HG02970 (cell line): ENCODE measurements at regions not wholly inside any gene's neighbourhood (a gene's known extent, or its start where the extent isn't known, plus 50 kb on each side); places are given as distances from the start of the nearest gene placed in this dataset.

ENCODE experiments used
- ATAC-seq: cut with Tn5 transposase; IDR thresholded peaks from one replicate; pipeline ENCODE4 v1.9.1; 2021; ENCODE audit warnings: mild to moderate bottlenecking, moderate library complexity, moderate number of reproducible peaks; ENCODE audit not compliant: unreplicated experiment, low FRiP score

DNA sequence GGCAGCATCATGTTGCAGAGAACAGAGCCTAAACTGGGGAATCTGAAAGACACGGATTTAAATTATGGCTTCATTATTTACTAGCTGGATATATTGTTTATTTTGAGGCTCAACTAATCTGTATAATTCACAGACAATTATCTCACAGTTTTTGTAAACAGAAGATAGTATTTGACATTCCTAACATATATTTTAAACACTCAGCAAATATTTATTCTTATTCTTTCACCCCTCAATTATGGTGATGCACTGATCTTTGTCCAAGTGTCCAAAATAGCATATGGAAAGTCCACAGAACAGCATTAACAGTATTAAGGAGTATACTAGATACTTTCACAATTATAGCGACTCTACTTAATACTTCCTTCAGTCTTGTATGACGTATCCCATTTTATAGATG is 257.0 kb downstream of the ADGRG6 start:
- ATAC-seq: no peak

DNA sequence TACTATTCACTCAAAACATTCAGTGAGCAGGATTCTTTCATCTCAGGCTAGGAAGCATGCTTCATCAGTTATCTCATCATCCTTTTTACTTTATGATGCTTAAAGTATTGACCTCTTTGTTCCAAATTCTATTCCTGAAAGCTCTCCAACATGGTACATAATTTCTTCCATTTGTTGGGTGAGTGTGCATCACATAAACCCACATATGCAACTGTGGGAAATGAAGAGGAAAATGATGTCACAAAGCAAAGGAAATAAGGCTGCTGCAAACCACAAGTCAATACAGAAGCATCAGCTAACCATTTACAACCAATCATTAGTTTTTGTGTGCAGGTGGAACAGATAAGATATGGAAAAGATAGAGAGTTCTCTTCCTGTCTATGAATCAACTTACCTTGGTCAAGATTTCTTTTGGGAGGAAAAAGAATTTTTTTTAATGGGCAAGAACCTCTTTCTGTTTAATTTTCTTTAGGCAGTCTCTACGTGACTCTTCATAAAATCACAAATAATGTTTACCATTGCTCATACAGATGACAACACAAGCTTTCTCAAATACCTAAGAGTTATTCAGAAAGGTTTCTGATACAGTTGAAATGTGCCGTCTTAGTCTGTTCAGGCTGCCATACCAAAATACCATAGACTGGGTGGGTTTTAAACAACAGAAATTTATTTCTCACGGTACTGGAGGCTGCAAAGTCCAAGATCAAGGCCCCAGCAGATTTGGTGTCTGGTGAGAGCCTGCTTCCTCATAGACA is 259.9 kb downstream of the ADGRG6 start:
- ATAC-seq: no peak

DNA sequence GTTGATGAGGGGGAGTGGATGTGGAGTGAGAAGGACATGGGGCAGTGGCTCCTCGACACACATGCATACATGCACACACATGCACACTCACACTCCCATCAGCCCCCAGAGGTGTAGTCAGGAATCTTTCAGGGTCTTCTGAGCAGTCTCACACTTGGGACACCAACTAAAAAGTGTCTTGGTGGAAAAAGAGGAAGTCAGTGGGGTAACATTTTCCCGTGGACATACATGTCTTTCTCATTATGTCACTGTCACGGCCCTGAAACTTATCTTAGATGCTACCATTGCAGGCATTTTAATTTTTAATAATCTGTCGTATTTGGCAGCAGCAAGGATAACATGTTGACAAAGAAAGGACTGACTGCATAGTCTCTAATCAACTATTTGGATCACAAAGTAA is 261.1 kb downstream of the ADGRG6 start:
- ATAC-seq: no peak

DNA sequence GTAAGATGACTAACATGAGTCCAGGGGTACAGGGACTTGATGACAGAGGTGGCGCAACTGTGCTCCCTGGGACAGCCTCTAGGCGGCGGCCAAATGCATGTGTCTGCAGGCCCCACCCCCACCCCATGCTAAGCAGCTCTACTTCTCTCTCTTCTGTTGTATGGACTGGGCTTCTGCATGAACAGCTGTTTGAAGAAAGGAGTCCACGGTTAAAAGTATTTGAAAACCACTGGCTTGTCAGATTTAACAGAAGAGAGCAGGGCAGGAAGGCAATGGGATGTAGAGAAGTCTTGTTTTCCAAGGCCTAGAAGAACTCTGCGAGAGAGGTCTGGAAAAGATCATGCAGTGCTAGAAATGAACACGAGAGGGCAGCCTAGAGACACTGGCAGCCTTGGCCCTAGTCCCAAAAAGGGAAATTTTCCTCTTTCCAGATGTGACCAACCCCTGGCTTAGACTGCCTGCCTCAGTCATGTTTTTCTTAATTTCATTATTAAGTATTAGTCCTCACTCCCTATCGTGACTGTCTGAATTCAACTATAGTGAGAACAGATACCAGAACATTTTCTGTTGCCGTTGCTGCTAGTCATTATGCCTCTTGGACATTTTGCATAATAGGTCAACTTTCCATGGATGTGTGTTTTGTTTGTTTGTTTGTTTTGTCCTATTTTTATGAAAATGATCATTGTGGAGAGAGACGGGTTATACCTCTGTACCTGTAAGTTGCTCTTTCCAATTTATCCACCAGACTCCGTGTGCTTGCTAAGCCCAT is 265.0 kb downstream of the ADGRG6 start:
- peak; percentile 63 for ATAC-seq

DNA sequence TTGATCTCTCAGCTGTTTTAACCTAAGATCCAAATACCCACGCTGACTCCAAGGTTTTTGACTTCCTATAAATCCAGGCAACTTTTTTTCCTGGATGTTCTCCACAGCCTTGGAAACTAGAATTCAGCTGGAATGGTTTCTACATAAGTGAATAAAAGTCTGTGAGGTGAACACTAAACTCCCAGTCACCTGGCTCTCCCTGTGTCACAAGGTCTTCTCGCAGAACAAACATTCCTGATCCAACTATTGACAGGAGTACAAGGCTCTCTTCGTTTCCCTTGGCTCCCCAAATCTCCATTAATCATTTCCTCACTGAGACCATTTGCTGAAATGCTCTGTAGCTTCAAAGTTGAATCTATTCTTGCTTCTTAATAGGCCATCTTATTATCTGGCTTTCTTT is 265.7 kb downstream of the ADGRG6 start:
- ATAC-seq: no peak

DNA sequence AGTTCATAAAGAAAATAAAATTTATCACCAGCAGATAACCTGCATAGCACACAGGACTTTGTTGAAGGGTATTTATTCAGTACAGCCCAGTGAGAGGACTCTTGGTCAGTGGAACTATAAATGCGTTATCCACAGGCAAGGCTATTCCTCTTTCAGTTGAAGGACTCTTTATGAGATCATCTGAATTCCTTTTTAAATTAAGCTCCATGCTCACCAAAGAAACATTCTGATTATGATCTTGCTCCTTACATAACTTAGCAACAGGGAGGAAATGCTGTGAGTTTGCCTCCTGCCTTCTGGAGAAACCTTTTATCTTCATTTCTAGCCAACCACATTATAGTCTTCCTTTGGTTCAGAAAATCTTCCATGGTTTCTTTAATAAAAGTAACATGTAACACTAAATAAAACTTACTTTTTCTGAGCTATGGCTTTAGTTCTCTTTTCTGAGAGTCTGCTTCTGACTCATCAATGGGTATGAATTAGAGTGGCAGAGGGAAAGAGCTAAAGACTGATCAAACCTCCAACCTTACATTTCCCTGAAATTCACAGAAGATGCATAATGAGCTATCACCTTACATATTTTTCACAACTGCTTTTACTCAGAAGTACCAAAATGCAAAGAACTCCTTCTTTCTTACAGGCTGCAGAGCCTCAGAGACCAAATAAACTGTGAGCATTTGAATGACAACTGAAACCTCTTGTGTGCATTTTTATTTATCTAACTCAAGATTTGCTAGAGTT is 267.2 kb downstream of the ADGRG6 start:
- ATAC-seq: no peak

DNA sequence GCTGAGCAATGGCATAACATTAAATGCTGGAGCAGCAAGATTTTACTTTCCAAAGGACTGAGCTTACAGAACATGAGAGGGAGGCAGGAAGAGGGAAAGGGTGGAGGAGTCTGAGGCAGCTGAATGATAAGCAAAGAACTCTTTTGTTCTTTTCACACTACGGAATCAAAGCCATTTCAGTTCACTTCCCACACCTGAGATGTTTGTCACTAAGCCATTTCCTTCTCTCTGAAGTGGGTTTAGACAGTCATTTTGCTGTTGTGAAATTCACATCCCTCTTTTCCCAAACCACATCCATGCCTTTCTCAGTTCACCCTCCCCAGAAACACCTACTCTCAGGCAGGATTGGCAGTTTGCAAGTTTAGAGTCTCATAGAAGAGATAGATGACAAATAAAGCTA is 267.9 kb downstream of the ADGRG6 start:
- no peak for ATAC-seq

DNA sequence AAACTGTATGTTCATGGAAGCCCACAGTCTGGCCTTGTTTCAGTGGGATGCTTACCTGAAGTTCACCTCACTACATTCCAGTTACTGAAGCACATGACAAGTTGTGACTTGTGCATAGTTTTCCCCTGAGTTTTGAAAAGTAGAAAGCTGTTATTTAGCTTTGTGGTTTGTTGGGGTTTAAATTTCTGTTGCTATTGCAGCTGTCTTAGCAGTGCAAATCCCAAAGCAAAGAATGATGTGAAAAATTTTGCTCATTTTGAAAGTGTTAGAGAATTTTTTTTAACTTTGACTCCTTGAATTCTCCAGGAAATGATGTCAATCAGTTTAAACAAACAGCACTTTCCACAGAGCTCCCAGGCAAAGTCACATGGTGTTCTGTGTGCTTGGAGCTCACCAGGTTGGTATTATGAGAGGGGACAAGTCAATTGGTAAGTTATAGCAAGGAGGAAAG is 268.4 kb downstream of the ADGRG6 start:
- ATAC-seq: no peak

DNA sequence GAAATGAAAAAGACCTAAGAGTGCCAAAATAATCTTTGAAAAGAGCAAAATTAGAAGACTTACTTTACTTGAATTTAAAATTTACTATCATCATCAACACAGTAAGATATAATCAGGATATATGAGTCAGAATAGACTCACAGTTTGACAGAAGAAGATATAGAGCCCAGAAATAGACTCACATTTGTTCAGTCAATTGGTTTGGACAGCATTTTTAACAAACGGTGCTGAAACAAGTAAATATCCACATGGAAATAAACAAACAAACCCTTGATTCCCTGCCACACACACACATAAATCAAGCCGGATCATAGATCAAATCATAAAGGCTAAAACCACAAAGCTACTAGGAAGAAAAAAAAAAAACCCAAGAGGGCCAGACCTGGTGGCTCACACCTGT is 291.1 kb downstream of the ADGRG6 start:
- ATAC-seq: no peak

DNA sequence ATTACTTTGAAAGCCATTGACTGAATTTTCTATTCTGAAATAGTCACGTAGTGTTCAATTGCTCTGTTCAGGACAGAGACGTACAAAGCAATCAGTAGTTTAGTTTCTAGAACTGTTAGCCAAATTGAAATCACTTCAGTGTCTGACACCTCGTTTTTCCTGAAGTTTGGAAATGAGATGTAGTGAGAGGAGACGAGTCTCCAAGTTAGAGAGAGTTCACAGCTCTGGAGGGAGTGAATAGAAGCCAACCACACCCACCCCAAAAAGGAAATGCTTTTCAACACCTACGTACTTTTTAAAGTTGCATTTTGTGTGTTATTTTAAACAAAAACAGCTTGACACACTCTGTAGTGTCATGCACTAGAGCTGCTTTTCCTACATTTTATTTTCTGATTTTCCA is 296.0 kb downstream of the ADGRG6 start:
- ATAC-seq: no peak

DNA sequence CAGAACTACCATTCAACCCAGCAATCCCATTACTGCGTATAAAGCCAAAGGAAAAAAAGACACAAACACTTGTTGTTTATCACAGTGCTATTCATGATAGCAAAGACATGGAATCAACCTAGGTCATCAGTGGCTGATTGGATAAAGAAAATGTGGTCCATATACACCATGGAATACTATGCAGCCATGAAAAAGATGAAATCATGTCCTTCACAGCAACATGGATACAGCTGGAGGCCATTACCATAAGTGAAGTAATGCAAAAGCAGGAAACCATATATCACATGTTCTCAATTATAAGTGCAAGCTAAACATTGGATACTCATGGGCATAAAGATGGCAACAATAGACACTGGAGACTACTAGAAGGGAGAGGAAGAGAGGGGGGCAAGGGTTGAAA is 299.6 kb downstream of the ADGRG6 start:
- ATAC-seq: no peak

DNA sequence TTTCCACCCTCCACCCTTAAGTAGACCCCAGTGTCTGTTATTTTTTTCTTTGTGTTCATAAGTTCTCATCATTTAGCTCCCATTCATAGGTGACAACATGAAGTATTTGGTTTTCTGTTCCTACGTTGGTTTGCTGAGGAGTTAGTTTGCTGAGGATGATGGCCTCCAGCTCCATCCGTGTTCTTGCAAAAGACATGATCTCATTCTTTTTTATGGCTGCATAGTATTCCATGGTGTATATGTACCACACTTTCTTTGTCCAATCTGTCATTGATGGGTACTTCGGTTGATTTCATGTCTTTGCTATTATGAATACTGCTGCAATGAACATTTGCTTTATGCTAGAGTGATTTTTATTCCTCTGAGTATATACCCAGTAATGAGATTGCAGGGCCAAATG is 301.2 kb downstream of the ADGRG6 start:
- ATAC-seq: no peak

DNA sequence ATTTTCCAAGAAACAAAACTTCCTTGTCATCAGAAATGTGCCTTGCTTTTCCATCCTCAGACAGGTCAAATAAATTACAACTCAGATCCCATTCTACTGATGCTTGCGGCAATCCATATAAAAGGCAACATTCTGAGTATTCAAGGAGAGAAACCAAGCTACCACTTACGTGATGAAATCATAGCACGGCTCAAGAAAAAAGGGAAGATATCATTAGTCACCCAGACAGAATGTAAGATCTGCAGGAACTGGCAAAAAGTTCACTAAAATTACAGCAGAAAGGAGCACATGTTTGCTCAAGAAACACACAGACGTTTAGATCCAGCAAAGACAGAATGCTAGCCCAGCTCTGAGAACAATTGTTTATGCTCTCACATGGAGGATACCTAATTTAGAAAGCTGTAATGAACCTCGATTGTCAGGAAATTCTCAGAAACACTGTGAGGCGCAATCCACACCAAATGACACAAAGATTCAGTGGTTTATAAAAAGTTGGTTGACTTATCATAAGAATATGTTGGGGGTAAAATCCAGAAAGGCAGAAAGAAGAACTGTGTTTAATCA is 304.2 kb downstream of the ADGRG6 start:
- no peak for ATAC-seq

DNA sequence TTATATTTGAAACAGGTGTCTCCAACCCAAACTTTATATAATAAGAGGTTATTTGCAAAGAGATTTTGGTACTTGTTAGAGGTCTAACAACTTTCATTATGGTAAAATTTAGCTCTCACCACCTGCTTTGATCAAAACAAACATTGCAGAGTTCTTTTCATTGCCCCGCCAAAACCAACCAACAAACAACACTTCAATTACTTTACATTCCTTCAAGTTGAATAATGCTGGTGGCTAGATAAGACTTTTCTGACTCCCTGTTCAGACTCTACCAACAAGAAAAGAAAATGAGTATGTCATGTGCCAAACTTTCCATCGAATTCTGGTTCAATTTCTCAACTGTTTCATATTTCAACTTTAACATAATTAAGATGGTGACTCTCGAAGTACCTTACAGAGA is 311.1 kb downstream of the ADGRG6 start:
- ATAC-seq: no peak

DNA sequence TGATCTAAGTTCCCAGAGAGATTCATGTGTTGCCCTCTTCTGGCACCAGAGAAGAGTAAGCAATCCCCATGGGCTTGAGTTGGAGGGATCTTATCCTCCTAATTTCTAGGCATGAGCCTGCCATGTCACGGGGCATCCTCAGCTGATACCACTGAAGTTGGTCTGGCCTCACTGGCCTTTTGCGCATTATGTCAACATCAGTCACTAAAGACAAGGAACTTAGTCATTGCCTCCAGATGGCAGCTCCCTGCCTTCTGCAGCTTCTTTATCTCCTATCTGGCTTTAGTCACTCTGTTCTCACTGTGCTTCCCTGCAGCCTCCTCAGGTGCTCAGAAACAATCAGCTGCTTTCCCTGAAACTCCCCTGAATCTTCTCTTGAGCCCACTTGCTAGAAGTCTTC is 312.2 kb downstream of the ADGRG6 start:
- ATAC-seq: no peak

DNA sequence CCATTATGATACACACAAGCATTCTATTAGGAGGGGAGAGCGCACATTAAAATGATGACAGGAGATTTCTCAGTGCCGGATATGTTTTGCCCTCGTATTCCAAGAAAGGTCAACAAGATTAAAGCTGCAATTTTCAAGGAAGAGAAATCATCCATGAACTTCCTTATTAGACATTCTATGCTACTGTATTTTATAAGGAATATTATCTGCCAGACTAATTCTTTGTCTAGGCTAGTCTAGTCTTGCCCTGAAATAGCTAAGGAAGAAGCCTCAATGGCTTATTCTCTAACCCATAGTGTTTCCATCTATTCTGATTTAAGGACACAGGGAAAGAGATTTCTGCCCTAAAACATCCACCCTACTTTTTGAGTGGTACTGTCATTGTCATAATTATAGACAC is 315.4 kb downstream of the ADGRG6 start:
- ATAC-seq: no peak

DNA sequence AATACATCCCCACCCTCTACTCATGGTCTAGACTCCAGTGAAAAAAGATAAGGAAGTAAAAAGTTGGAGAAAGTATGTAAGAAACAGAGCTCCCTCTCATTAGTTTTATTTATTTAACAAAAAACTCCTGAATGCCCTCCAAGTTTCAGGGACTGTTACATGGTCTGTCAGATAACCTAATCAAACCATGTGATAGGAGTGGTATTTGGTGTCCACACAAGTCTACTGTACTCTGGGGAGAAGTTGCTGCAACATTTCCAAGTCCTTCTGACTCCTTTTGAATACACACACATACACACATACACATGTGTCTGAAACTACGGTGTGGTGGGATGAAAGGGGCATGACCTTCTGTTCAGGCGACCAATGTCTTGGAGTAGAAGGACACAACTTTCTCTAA is 320.0 kb downstream of the ADGRG6 start:
- no peak for ATAC-seq

DNA sequence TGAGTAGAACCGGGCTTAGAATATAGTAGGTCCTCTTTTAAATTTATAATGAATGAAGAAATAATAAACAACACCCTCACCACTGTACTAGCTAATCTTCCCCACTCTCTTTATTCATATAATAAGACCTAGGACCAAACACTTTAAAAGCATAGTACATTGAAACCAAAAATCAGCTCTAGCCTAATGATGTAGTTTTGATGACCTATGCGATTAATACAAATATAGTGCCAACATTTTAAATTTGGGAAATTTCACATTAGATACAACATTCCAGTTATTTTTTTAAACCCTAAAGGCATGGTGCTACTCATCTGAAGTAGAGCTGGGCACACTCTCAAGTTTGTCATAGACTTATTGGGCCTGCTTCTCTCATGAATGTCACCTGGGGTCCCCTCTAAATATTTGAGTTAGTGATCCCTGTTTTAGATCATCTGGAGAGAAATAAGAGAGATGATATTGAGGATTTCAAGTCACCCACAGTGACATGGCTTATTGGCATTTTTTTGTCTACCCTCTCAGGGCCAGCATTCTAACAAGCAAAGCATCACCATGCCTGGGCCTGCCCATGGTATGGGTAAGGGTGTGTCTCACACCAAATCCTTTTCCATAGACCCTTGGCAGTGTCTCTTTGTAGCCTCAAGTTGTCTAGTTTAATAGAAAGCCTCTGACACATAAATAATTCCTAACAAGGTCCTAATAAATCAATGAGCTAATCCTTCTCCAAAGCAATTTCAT is 319.8 kb downstream of the HIVEP2 start:
- ATAC-seq: no peak

DNA sequence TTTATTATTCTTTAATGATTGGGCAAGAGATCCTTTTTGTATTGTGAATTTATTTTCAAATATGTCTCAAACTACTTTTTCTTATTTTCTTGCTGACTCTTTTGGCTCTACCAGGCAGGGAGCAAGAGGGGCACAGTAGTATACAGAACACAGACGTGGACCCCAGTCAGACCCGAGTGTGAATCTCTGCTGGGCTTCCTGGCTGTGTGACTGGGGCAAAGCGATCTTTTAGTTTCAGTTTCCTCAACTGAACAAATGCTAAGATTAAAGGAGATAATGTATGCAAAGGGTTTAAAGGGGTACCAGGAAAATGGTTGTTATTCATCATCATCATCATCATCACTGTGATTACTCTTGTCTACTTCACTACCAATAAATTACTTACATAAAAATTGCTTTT is 317.5 kb downstream of the HIVEP2 start:
- ATAC-seq: no peak
